ENCODE measurements at regions not wholly inside any gene's neighbourhood (a gene's known extent, or its start where the extent isn't known, plus 50 kb on each side); places are given as distances from the start of the nearest gene placed in this dataset.

- H3K4me3 ChIP-seq (ENCODE audit: low read length), result no peak overlapping the region
- H3K9me3 ChIP-seq (ENCODE audit: control insufficient read depth in 1 of 2, insufficient read depth in 1 of 2, low read length in 2 of 2), result peaks cover 0 to 18% of the 10 kb centered on the region in 2 experiments
- no peak overlapping the region for H3K27ac ChIP-seq (ENCODE audit: low read depth in 1 of 2, low read length in 2 of 2)
- Mint-ChIP-seq H3K9me3 (no peaks in the 10 kb centered on the region), H3K4me3 (no peak overlapping the region), H3K36me3 (ENCODE audit: low read depth) (no peaks in the 10 kb centered on the region), H3K27ac (no peak overlapping the region), H3K4me1 (ENCODE audit: low read depth) (no peaks in the 10 kb centered on the region), H3K27me3 (peaks cover 4% of the 10 kb centered on the region)
- H3K27me3 ChIP-seq (ENCODE audit: control insufficient read depth in 1 of 2, insufficient read depth in 2 of 2, low read length in 2 of 2), result no peaks in the 10 kb centered on the region
- no peaks in the 10 kb centered on the region for H3K4me1 ChIP-seq (ENCODE audit: insufficient read depth, low read length)
- no peak for TF ChIP-seq CTCF (IDR thresholded peaks at IDR 0.05)
- no peaks in the 10 kb centered on the region for H3K36me3 ChIP-seq (ENCODE audit: insufficient read depth, low read length)
- ChIA-PET POLR2A (no interaction called here), CTCF (no interaction called here)
- ATAC-seq (ENCODE audit: poor library complexity) (no peak), DNase-seq (no peak)
- intact Hi-C loops (cut with DNase I, micrococcal nuclease), result no loop called here
These were observed 141.7 kb upstream of the SHH start for GRCh38 chr7:155953781-155954549.

GRCh38 chr7:155953501-155953778, 141.2 kb upstream of the SHH start:
- Histone ChIP-seq H3K9me3 (ENCODE audit: control insufficient read depth in 1 of 2, insufficient read depth in 1 of 2, low read length in 2 of 2) (peaks cover 0 to 18% of the 10 kb centered on the region in 2 experiments), H3K4me3 (ENCODE audit: low read length) (no peak overlapping the region), H3K4me1 (ENCODE audit: insufficient read depth, low read length) (no peaks in the 10 kb centered on the region), H3K36me3 (ENCODE audit: insufficient read depth, low read length) (no peaks in the 10 kb centered on the region), H3K27ac (ENCODE audit: low read depth in 1 of 2, low read length in 2 of 2) (no peak overlapping the region), H3K27me3 (ENCODE audit: control insufficient read depth in 1 of 2, insufficient read depth in 2 of 2, low read length in 2 of 2) (peaks cover 2 to 4% of the 10 kb centered on the region in 2 experiments)
- Mint-ChIP-seq H3K27me3 (peaks cover 4% of the 10 kb centered on the region), H3K4me1 (ENCODE audit: low read depth) (no peaks in the 10 kb centered on the region), H3K9me3 (no peaks in the 10 kb centered on the region), H3K36me3 (ENCODE audit: low read depth) (no peaks in the 10 kb centered on the region), H3K27ac (no peak overlapping the region), H3K4me3 (no peak overlapping the region)
- POLR2A ChIA-PET, result no interaction called here
- intact Hi-C loops (cut with DNase I, micrococcal nuclease), result no loop called here
- DNase-seq (no peak), ATAC-seq (ENCODE audit: poor library complexity) (no peak)
- no peak for TF ChIP-seq CTCF (IDR thresholded peaks at IDR 0.05)
- CTCF ChIA-PET, result no interaction called here

- intact Hi-C loops (cut with DNase I, micrococcal nuclease), result no loop called here
- ChIA-PET CTCF (no interaction called here), POLR2A (no interaction called here)
These were observed 139.4 kb upstream of the SHH start for GRCh38 chr7:155951554-155952158.

More at GRCh38 chr7:155951554-155952158, 139.4 kb upstream of the SHH start:
- Histone ChIP-seq H3K4me3 (ENCODE audit: low read length) (no peak overlapping the region), H3K4me1 (ENCODE audit: insufficient read depth, low read length) (no peaks in the 10 kb centered on the region), H3K36me3 (ENCODE audit: insufficient read depth, low read length) (no peaks in the 10 kb centered on the region), H3K27me3 (ENCODE audit: control insufficient read depth in 1 of 2, insufficient read depth in 2 of 2, low read length in 2 of 2) (peaks cover 2 to 4% of the 10 kb centered on the region in 2 experiments), H3K27ac (ENCODE audit: low read depth in 1 of 2, low read length in 2 of 2) (no peak overlapping the region), H3K9me3 (ENCODE audit: control insufficient read depth in 1 of 2, insufficient read depth in 1 of 2, low read length in 2 of 2) (peaks cover 0 to 18% of the 10 kb centered on the region in 2 experiments)
- Mint-ChIP-seq H3K4me1 (ENCODE audit: low read depth) (peaks cover 11% of the 10 kb centered on the region), H3K36me3 (ENCODE audit: low read depth) (no peaks in the 10 kb centered on the region), H3K9me3 (no peaks in the 10 kb centered on the region), H3K27me3 (peaks cover 4% of the 10 kb centered on the region), H3K4me3 (no peak overlapping the region), H3K27ac (no peak overlapping the region)
- ATAC-seq (ENCODE audit: poor library complexity) (no peak), DNase-seq (no peak)
- TF ChIP-seq CTCF (IDR thresholded peaks at IDR 0.05), result no peak

Data from CD4-positive, alpha-beta T cell (primary cell).